Neuronal stem cell (in vitro differentiated cells): ENCODE measurements at regions not wholly inside any gene's neighbourhood (a gene's known extent, or its start where the extent isn't known, plus 50 kb on each side); places are given as distances from the start of the nearest gene placed in this dataset.

Experiments used
- DNase-seq: peaks from one replicate; pipeline ENCODE4 v3.0.0-alpha.2; 2013; ENCODE audit warnings: low spot score
- H2AFZ ChIP-seq: one replicate; pipeline ENCODE4 v1.6.1; 2013; ENCODE audit warnings: mild to moderate bottlenecking, low read length, inconsistent platforms
- H2AK5ac ChIP-seq: 2 replicates; pipeline ENCODE4 v1.6.1; 2013; ENCODE audit warnings: low read depth, mild to moderate bottlenecking, inconsistent platforms, low read length, moderate library complexity, mixed read lengths
- H2BK120ac ChIP-seq: 2 replicates; pipeline ENCODE4 v1.6.1; 2013; ENCODE audit warnings: low read depth, mild to moderate bottlenecking, inconsistent platforms, low read length, moderate library complexity, mixed read lengths
- H2BK12ac ChIP-seq: one replicate; pipeline ENCODE4 v1.6.1; 2013; ENCODE audit warnings: low read length, inconsistent platforms
- H2BK15ac ChIP-seq: 2 replicates; pipeline ENCODE4 v1.6.1; 2013; ENCODE audit warnings: mild to moderate bottlenecking, low read length, inconsistent platforms, mixed read lengths
- H2BK5ac ChIP-seq: one replicate; pipeline ENCODE4 v1.6.1; 2013; ENCODE audit warnings: inconsistent platforms, mild to moderate bottlenecking, low read length, moderate library complexity
- H3K14ac ChIP-seq: one replicate; pipeline ENCODE4 v1.6.1; 2013; ENCODE audit warnings: low read length, inconsistent platforms
- H3K18ac ChIP-seq: 2 replicates; pipeline ENCODE4 v1.6.1; 2013; ENCODE audit warnings: low read length, inconsistent platforms
- H3K23ac ChIP-seq: 2 replicates; pipeline ENCODE4 v1.6.1; 2013; ENCODE audit warnings: low read depth, mild to moderate bottlenecking, mixed read lengths, low read length, inconsistent platforms; ENCODE audit not compliant: poor library complexity
- H3K27ac ChIP-seq: replicated peaks from 3 replicates; pipeline ENCODE4 v1.5.1; 2013; ENCODE audit warnings: low read length, inconsistent platforms
- H3K27me3 ChIP-seq, 3 experiments: 2 replicates each; pipeline ENCODE4 v1.6.1; 2013; ENCODE audit warnings: low read length in 3 of 3, mild to moderate bottlenecking in 2 of 3, inconsistent platforms in 1 of 3, low read depth in 1 of 3, mixed read lengths in 1 of 3, moderate library complexity in 1 of 3; ENCODE audit not compliant: control insufficient read depth in 3 of 3, insufficient read depth in 3 of 3
- H3K36me3 ChIP-seq, 2 donors: replicated peaks in 1 of 2; 2 replicates each; pipeline ENCODE4 v1.6.1; 2013; ENCODE audit warnings: low read length in 2 of 2; ENCODE audit not compliant: control insufficient read depth in 2 of 2, insufficient read depth in 2 of 2
- H3K4ac ChIP-seq: 2 replicates; pipeline ENCODE4 v1.6.1; 2013; ENCODE audit warnings: inconsistent platforms, mild to moderate bottlenecking, low read length, moderate library complexity
- H3K4me1 ChIP-seq, 2 donors: 1 replicate in 1 of 2; 2 replicates in 1 of 2; pipeline ENCODE4 v1.6.1; 2013; ENCODE audit warnings: low read length in 2 of 2, low read depth in 1 of 2; ENCODE audit not compliant: control insufficient read depth in 2 of 2, insufficient read depth in 1 of 2
- H3K4me2 ChIP-seq: one replicate; pipeline ENCODE4 v1.6.1; 2013; ENCODE audit warnings: mild to moderate bottlenecking, low read length, inconsistent platforms; ENCODE audit not compliant: insufficient read depth, poor library complexity, severe bottlenecking
- H3K4me3 ChIP-seq, 2 donors: 2 replicates each; pipeline ENCODE4 v1.5.1; 2013; ENCODE audit warnings: low read length in 2 of 2, mild to moderate bottlenecking in 2 of 2, inconsistent platforms in 1 of 2, moderate library complexity in 1 of 2
- H3K79me1 ChIP-seq: one replicate; pipeline ENCODE4 v1.6.1; 2013; ENCODE audit warnings: low read depth, mild to moderate bottlenecking, inconsistent platforms, low read length, moderate library complexity
- H3K9ac ChIP-seq: one replicate; pipeline ENCODE4 v1.6.1; 2013; ENCODE audit warnings: mild to moderate bottlenecking, low read depth, low read length, inconsistent platforms; ENCODE audit not compliant: poor library complexity
- H3K9me3 ChIP-seq, 2 donors: replicated peaks in 1 of 2; 2 replicates each; pipeline versions ENCODE3 to v1.6.1; 2013; ENCODE audit warnings: low read length in 2 of 2, mild to moderate bottlenecking in 2 of 2, inconsistent platforms in 1 of 2, low read depth in 1 of 2, mixed read lengths in 1 of 2, moderate library complexity in 1 of 2; ENCODE audit not compliant: control insufficient read depth in 2 of 2, insufficient read depth in 1 of 2
- H4K8ac ChIP-seq: one replicate; pipeline ENCODE4 v1.6.1; 2013; ENCODE audit warnings: low read depth, mild to moderate bottlenecking, inconsistent platforms, low read length, moderate library complexity
- H4K91ac ChIP-seq: one replicate; pipeline ENCODE4 v1.6.1; 2013; ENCODE audit warnings: low read length, low read depth, mild to moderate bottlenecking, inconsistent platforms; ENCODE audit not compliant: poor library complexity
- WGBS, 2 donors: extraction: QIAGEN DNeasy Blood & Tissue Kit; methylation state at CpG; one replicate each; pipeline ENCODE4 v1.1.7; 2013; ENCODE audit warnings: missing lambda C conversion rate in 2 of 2, mixed read lengths in 1 of 2; ENCODE audit not compliant: insufficient read length in 2 of 2, insufficient replicate concordance in 1 of 2; ENCODE audit errors: extremely low coverage in 2 of 2; 5-methylcytosine and 5-hydroxymethylcytosine counted together

GRCh38 chr5:125499636-125500332 is 753.3 kb upstream of the ZNF608 start:
- H3K14ac ChIP-seq = no peak overlapping the region
- H3K27me3 ChIP-seq = no peaks in the 10 kb centered on the region
- no peaks in the 10 kb centered on the region for H3K79me1 ChIP-seq
- H4K8ac ChIP-seq = no peak overlapping the region
- no peak overlapping the region for H3K4me2 ChIP-seq
- H3K9ac ChIP-seq = no peak overlapping the region
- H3K9me3 ChIP-seq = no peaks in the 10 kb centered on the region
- H3K36me3 ChIP-seq = no peaks in the 10 kb centered on the region
- no peak overlapping the region for H2BK12ac ChIP-seq
- WGBS, 2 donors = no CpG with 5 or more reads among the region's 2 CpGs
- no peak overlapping the region for H3K4ac ChIP-seq
- H2AK5ac ChIP-seq = no peak overlapping the region
- no peak overlapping the region for H3K18ac ChIP-seq
- H3K23ac ChIP-seq = no peak overlapping the region
- H2BK120ac ChIP-seq = no peak overlapping the region
- no peak overlapping the region for H2BK5ac ChIP-seq
- no peak overlapping the region for H2BK15ac ChIP-seq
- H2AFZ ChIP-seq = no peak overlapping the region
- H3K27ac ChIP-seq = peak overlapping the region; percentile 38
- H3K4me3 ChIP-seq = no peak overlapping the region
- no peak overlapping the region for H4K91ac ChIP-seq
- peaks cover 6 to 10% of the 10 kb centered on the region in 2 donors for H3K4me1 ChIP-seq
- no peak for DNase-seq

GRCh38 chr5:125501396-125501795 is 755.0 kb upstream of the ZNF608 start:
- Histone ChIP-seq H2BK5ac (no peak overlapping the region), H3K18ac (no peak overlapping the region), H3K9me3 (no peaks in the 10 kb centered on the region), H3K4me2 (no peak overlapping the region), H2BK12ac (no peak overlapping the region), H2AFZ (peak overlapping the region; percentile 35), H3K27ac (no peak overlapping the region), H3K4me1 (peaks cover 6 to 10% of the 10 kb centered on the region in 2 donors), H2AK5ac (no peak overlapping the region), H2BK120ac (no peak overlapping the region), H4K8ac (no peak overlapping the region), H2BK15ac (no peak overlapping the region), H3K9ac (no peak overlapping the region), H3K4me3 (no peak overlapping the region), H3K36me3 (no peaks in the 10 kb centered on the region), H3K79me1 (no peaks in the 10 kb centered on the region), H3K4ac (no peak overlapping the region), H3K14ac (no peak overlapping the region), H3K27me3 (no peaks in the 10 kb centered on the region), H3K23ac (no peak overlapping the region), H4K91ac (no peak overlapping the region)
- DNase-seq = no peak
- WGBS, 2 donors = no CpG with 5 or more reads among the region's 2 CpGs

- Histone ChIP-seq H4K91ac (no peak overlapping the region), H3K4me1 (peaks cover 4 to 10% of the 10 kb centered on the region in 2 donors), H3K79me1 (no peaks in the 10 kb centered on the region), H3K27ac (no peak overlapping the region), H3K4me3 (no peak overlapping the region), H4K8ac (no peak overlapping the region), H3K27me3 (no peaks in the 10 kb centered on the region), H3K14ac (no peak overlapping the region), H2AFZ (no peak overlapping the region), H3K9ac (no peak overlapping the region), H3K36me3 (no peaks in the 10 kb centered on the region), H3K9me3 (peaks cover 0 to 2% of the 10 kb centered on the region in 2 donors), H2BK120ac (no peak overlapping the region), H3K4ac (no peak overlapping the region), H2BK12ac (no peak overlapping the region), H2BK5ac (no peak overlapping the region), H3K23ac (no peak overlapping the region), H2BK15ac (no peak overlapping the region), H3K4me2 (no peak overlapping the region), H3K18ac (no peak overlapping the region), H2AK5ac (no peak overlapping the region)
- WGBS, 2 donors = no CpG with 5 or more reads among the region's 5 CpGs
- no peak for DNase-seq
Observed at GRCh38 chr5:125503946-125504345, 757.5 kb upstream of the ZNF608 start.

- Histone ChIP-seq H2BK120ac (no peak overlapping the region), H2BK12ac (no peak overlapping the region), H3K4me1 (peaks cover 2 to 6% of the 10 kb centered on the region in 2 donors), H3K18ac (no peak overlapping the region), H3K14ac (no peak overlapping the region), H2BK5ac (no peak overlapping the region), H3K27ac (no peak overlapping the region), H2AK5ac (no peak overlapping the region), H2BK15ac (no peak overlapping the region), H3K4me3 (no peak overlapping the region), H3K23ac (no peak overlapping the region), H3K9me3 (peaks cover 0 to 4% of the 10 kb centered on the region in 2 donors), H4K91ac (no peak overlapping the region), H2AFZ (no peak overlapping the region), H3K36me3 (no peaks in the 10 kb centered on the region), H3K27me3 (no peaks in the 10 kb centered on the region), H3K9ac (no peak overlapping the region), H3K79me1 (no peaks in the 10 kb centered on the region), H4K8ac (no peak overlapping the region), H3K4ac (no peak overlapping the region), H3K4me2 (no peak overlapping the region)
- no peak for DNase-seq
- WGBS, 2 donors = no CpG with 5 or more reads among the region's 3 CpGs
Observed at GRCh38 chr5:125505115-125505514, 758.7 kb upstream of the ZNF608 start.
